CD14-positive monocyte (primary cell): ENCODE measurements at regions not wholly inside any gene's neighbourhood (a gene's known extent, or its start where the extent isn't known, plus 50 kb on each side); places are given as distances from the start of the nearest gene placed in this dataset.

Experiments used
- DNase-seq, 3 donors: peaks; one replicate each; pipeline ENCODE4 v3.0.0-alpha.2; 2011 to 2022
- H2AFZ ChIP-seq: 2 replicates; pipeline ENCODE4 v1.6.0; 2012; ENCODE audit warnings: mild to moderate bottlenecking, low read depth, low read length, inconsistent platforms; ENCODE audit not compliant: insufficient read depth, poor library complexity, severe bottlenecking
- H3K27ac ChIP-seq, 2 donors: 1 replicate in 1 of 2; 2 replicates in 1 of 2; pipeline ENCODE4 v1.5.1; 2012 to 2013; ENCODE audit warnings: low read length in 2 of 2, control low read depth in 1 of 2, inconsistent platforms in 1 of 2, low read depth in 1 of 2, mild to moderate bottlenecking in 1 of 2
- H3K27me3 ChIP-seq, 2 donors: one replicate each; pipeline versions ENCODE4 v1.6.0 to v1.6.1; 2011 to 2013; ENCODE audit warnings: low read length in 2 of 2; ENCODE audit not compliant: control insufficient read depth in 2 of 2, insufficient read depth in 2 of 2
- H3K36me3 ChIP-seq, 2 donors: replicated peaks in 1 of 2; 1 replicate in 1 of 2; 2 replicates in 1 of 2; pipeline versions ENCODE4 v1.5.1 to v1.6.1; 2012 to 2013; ENCODE audit warnings: low read length in 2 of 2, control low read depth in 1 of 2, inconsistent platforms in 1 of 2, mild to moderate bottlenecking in 1 of 2; ENCODE audit not compliant: insufficient read depth in 2 of 2, control insufficient read depth in 1 of 2
- H3K4me1 ChIP-seq, 2 donors: 1 replicate in 1 of 2; 2 replicates in 1 of 2; pipeline versions ENCODE4 v1.5.1 to v1.6.1; 2012 to 2013; ENCODE audit warnings: low read length in 2 of 2, control low read depth in 1 of 2, inconsistent platforms in 1 of 2, mild to moderate bottlenecking in 1 of 2, moderate library complexity in 1 of 2; ENCODE audit not compliant: insufficient read depth in 2 of 2, control insufficient read depth in 1 of 2
- H3K4me2 ChIP-seq: replicated peaks from 2 replicates; pipeline ENCODE3; 2012; ENCODE audit warnings: low read length, moderate library complexity, mild to moderate bottlenecking; ENCODE audit not compliant: poor library complexity, severe bottlenecking; ENCODE audit errors: extremely low read depth
- H3K4me3 ChIP-seq, 3 experiments: fragments of 200-600 bp in 1 of 3; sonication (generic) in 1 of 3; replicated peaks in 1 of 3; 1 replicate in 2 of 3; 2 replicates in 1 of 3; pipeline ENCODE4 v1.5.1; 2011 to 2013; ENCODE audit warnings: low read length in 3 of 3, mild to moderate bottlenecking in 3 of 3, control low read depth in 2 of 3, low read depth in 2 of 3, inconsistent platforms in 1 of 3, moderate library complexity in 1 of 3
- H3K79me2 ChIP-seq: 2 replicates; pipeline ENCODE4 v1.6.0; 2012; ENCODE audit warnings: mild to moderate bottlenecking, control low read depth, inconsistent platforms, low read length, moderate library complexity; ENCODE audit not compliant: insufficient read depth
- H3K9ac ChIP-seq: 2 replicates; pipeline ENCODE4 v1.6.0; 2017; ENCODE audit warnings: low read length, mild to moderate bottlenecking; ENCODE audit not compliant: insufficient read depth, poor library complexity, severe bottlenecking
- H3K9me3 ChIP-seq, 2 donors: replicated peaks in 1 of 2; 1 replicate in 1 of 2; 2 replicates in 1 of 2; pipeline versions ENCODE4 v1.5.1 to v1.6.1; 2012 to 2013; ENCODE audit warnings: low read length in 2 of 2, control low read depth in 1 of 2; ENCODE audit not compliant: control insufficient read depth in 1 of 2, insufficient read depth in 1 of 2
- H4K20me1 ChIP-seq: 2 replicates; pipeline ENCODE4 v1.6.0; 2012; ENCODE audit warnings: mild to moderate bottlenecking, low read length, control low read depth, moderate library complexity; ENCODE audit not compliant: insufficient read depth
- H3K27ac Mint-ChIP-seq, 7 donors: one replicate each; pipeline ENCODE4 v1.8.0; 2020; ENCODE audit warnings: mild to moderate bottlenecking in 7 of 7, mixed read lengths in 7 of 7, moderate library complexity in 6 of 7, inconsistent platforms in 2 of 7
- H3K27me3 Mint-ChIP-seq, 3 donors: one replicate each; pipeline ENCODE4 v1.8.0; 2021 to 2022; ENCODE audit warnings: low read depth in 3 of 3, mild to moderate bottlenecking in 3 of 3, mixed read lengths in 3 of 3, moderate library complexity in 3 of 3, inconsistent platforms in 1 of 3
- H3K36me3 Mint-ChIP-seq, 2 donors: one replicate each; pipeline ENCODE4 v1.8.0; 2020; ENCODE audit warnings: mixed read lengths in 2 of 2, inconsistent platforms in 1 of 2, mild to moderate bottlenecking in 1 of 2
- H3K4me1 Mint-ChIP-seq: one replicate; pipeline ENCODE4 v1.8.0; 2020; ENCODE audit warnings: mild to moderate bottlenecking, mixed read lengths
- H3K4me3 Mint-ChIP-seq, 2 donors: one replicate each; pipeline ENCODE4 v1.8.0; 2020; ENCODE audit warnings: mild to moderate bottlenecking in 2 of 2, mixed read lengths in 2 of 2, moderate library complexity in 1 of 2
- H3K9me3 Mint-ChIP-seq, 7 donors: one replicate each; pipeline ENCODE4 v1.8.0; 2020 to 2022; ENCODE audit warnings: mixed read lengths in 7 of 7, mild to moderate bottlenecking in 6 of 7, moderate library complexity in 6 of 7, inconsistent platforms in 2 of 7
- WGBS: methylation state at CpG from one replicate; pipeline ENCODE4 v1.1.5; 2013; ENCODE audit warnings: missing lambda C conversion rate; ENCODE audit not compliant: insufficient coverage; 5-methylcytosine and 5-hydroxymethylcytosine counted together
- intact Hi-C, 2 donors: fragments of 100-400 bp; cut with micrococcal nuclease; formaldehyde crosslinking; loops; one replicate each; pipeline versions ENCODE4 v1.15.0 to v1.15.1; 2023
- TF ChIP-seq, protein P1 (sequence below): fragments of 200-600 bp; IDR thresholded peaks from one replicate; pipeline ENCODE4 v1.8.0; 2022; ENCODE audit warnings: antibody characterized with exemption, mild to moderate bottlenecking

DNA sequence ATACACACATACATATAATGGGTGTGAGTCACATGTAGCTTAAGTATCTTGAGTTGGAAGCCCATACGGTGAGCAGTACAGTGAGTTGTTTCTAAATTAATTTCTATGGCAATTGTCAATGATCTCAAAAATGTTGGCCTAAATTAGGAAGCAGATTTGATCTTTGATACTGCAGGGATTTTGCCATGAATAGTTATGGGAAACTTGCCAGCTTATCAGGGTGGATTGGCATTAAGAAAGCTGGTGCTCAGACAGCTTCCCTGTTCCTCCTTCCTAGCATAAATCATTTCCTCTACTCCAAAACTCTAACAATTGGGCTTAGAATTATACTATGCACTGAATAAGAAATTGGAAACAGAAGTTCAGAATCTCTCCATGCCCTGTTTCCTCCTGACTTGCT lies 150.9 kb upstream of the FRMD6 start:
- H3K79me2 ChIP-seq: no peaks in the 10 kb centered on the region
- H3K36me3 ChIP-seq: no peaks in the 10 kb centered on the region
- peaks cover 1 to 3% of the 10 kb centered on the region in 2 donors for H3K9me3 ChIP-seq
- WGBS: no CpG with 5 or more reads among the region's 1 CpG
- no peak for DNase-seq
- Mint-ChIP-seq H3K36me3 (no peaks in the 10 kb centered on the region), H3K9me3 (peaks cover 1 to 22% (median 8%) of the 10 kb centered on the region in 7 donors), H3K27ac (no peak overlapping the region), H3K4me3 (no peak overlapping the region), H3K27me3 (peaks cover 0 to 3% (median 0%) of the 10 kb centered on the region in 3 donors), H3K4me1 (no peaks in the 10 kb centered on the region)
- H3K4me1 ChIP-seq: no peaks in the 10 kb centered on the region
- TF ChIP-seq, protein P1, sequence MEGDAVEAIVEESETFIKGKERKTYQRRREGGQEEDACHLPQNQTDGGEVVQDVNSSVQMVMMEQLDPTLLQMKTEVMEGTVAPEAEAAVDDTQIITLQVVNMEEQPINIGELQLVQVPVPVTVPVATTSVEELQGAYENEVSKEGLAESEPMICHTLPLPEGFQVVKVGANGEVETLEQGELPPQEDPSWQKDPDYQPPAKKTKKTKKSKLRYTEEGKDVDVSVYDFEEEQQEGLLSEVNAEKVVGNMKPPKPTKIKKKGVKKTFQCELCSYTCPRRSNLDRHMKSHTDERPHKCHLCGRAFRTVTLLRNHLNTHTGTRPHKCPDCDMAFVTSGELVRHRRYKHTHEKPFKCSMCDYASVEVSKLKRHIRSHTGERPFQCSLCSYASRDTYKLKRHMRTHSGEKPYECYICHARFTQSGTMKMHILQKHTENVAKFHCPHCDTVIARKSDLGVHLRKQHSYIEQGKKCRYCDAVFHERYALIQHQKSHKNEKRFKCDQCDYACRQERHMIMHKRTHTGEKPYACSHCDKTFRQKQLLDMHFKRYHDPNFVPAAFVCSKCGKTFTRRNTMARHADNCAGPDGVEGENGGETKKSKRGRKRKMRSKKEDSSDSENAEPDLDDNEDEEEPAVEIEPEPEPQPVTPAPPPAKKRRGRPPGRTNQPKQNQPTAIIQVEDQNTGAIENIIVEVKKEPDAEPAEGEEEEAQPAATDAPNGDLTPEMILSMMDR: no peak
- no peak overlapping the region for H2AFZ ChIP-seq
- H3K4me3 ChIP-seq: no peak overlapping the region
- intact Hi-C loops: no loop called here
- no peaks in the 10 kb centered on the region for H3K27me3 ChIP-seq
- no peak overlapping the region for H3K27ac ChIP-seq
- H3K9ac ChIP-seq: no peak overlapping the region
- H3K4me2 ChIP-seq: no peak overlapping the region
- H4K20me1 ChIP-seq: no peaks in the 10 kb centered on the region

DNA sequence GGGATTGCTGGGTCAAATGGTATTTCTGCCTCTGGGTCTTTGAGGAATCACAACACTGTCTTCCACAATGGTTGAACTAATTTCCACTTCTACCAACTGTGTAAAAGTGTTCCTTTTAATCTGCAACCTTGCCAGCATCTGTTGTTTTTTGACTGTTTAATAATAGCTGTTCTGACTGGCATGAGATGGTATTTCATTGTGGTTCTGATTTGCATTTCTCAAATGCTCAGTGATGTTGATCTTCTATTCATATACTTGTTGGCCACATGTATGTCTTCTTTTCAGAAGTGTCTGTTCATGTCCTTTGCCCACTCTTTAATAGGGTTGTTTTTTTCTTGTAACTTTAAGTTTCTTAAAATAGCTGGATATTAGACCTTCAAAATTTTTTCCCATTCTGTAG lies 150.0 kb upstream of the FRMD6 start:
- no peak overlapping the region for H3K4me3 ChIP-seq
- Mint-ChIP-seq H3K4me1 (no peaks in the 10 kb centered on the region), H3K9me3 (peaks cover 3 to 20% (median 6%) of the 10 kb centered on the region in 7 donors), H3K27ac (no peak overlapping the region), H3K36me3 (no peaks in the 10 kb centered on the region), H3K4me3 (no peak overlapping the region), H3K27me3 (peaks cover 0 to 3% (median 0%) of the 10 kb centered on the region in 3 donors)
- H3K9me3 ChIP-seq: peaks cover 0 to 3% of the 10 kb centered on the region in 2 donors
- H3K79me2 ChIP-seq: no peaks in the 10 kb centered on the region
- H3K27me3 ChIP-seq: no peaks in the 10 kb centered on the region
- no peaks in the 10 kb centered on the region for H4K20me1 ChIP-seq
- DNase-seq: no peak
- no peak overlapping the region for H3K27ac ChIP-seq
- H3K36me3 ChIP-seq: no peaks in the 10 kb centered on the region
- TF ChIP-seq, protein P1: no peak
- H3K4me2 ChIP-seq: no peak overlapping the region
- no peaks in the 10 kb centered on the region for H3K4me1 ChIP-seq
- intact Hi-C loops: no loop called here
- H2AFZ ChIP-seq: no peak overlapping the region
- no peak overlapping the region for H3K9ac ChIP-seq
